SIG-M5 treated with dmso at 0.1 percent for 504 hours (cell line): ENCODE measurements at regions not wholly inside any gene's neighbourhood (a gene's known extent, or its start where the extent isn't known, plus 50 kb on each side); places are given as distances from the start of the nearest gene placed in this dataset.

Source experiments
- DNase-seq: peaks from one replicate; lab custom pipeline; 2025; ENCODE audit not compliant: unreplicated experiment; lab: John Stamatoyannopoulos, UW

DNA sequence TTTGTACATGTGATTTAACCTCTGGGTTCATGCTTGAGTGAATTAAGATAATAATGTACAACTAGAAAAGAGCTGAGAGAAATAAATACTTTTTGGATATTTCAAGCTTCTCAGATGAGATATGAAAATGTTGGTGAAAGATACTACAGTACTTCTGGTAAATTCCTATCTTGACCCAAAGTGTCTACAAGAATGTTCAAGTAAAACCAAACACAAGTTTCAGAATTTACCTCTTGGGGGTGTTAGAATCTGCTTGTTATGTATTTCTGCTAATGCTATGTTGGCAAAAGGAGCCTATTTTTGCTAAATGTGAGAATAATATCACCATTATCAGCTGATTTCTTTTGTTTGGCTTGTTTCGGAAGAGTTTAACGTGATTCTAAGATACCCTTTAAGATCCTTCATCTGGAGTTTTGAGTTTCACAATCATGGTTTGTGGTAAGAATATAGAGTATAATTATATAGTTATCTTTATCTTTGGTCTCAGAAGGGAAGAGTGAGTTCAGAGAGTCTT, 388.5 kb downstream of the LMO4 start:
- DNase-seq, result no peak

DNA sequence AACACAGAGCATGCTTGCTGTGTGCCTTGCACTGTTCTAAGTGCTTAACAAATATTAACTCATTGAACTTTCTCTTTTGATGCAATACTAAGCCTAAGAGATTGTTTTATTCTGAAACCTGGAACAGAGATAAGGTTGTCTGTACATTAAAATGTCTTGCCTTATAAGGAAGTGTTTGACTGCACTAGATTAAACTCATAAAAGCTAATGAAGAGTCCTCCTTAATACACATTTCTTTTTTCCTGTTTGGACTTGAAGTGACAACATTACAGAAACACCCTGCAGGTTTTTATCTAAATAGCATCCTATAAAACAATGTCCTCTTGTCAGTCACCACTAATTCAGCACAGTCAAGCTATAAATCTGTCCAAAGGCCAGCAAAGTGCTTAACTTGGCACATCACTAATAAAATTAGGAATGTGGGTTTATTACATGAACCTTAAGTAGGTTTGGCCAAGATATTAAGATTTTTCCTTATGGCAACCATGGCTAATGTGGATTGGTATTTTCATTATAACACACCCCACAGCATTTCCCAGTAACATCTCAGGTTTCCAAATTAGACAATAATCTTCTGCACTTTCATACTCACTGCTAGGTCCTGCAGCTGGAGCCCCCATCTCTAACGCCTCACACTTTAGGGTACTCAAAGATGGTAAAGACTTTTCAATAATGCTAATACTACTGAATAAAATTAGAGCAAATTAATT, 389.7 kb downstream of the LMO4 start:
- DNase-seq, result no peak

- no peak for DNase-seq
These were observed 391.0 kb downstream of the LMO4 start for GRCh38 chr1:87719658-87720057.

GRCh38 chr1:87720561-87720960, 391.9 kb downstream of the LMO4 start:
- no peak for DNase-seq

DNA sequence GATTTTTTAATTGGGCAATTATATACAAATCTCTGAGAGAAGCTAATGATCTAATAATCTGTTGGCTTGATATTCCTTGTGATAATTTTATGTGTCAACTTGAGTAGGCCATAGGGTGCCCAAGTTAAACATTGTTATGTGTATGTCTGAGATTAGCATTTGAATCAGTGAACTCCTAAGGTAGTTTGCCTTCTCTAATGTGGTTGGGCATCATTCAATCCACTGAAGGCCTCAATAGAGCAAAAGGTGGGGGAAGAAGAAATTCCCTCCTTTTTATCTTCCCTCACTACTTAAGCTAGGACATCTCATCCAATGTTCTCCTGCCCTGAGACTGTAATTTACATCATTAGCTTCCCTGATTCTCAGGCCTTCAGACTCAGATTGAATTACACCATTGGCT, 394.5 kb downstream of the LMO4 start:
- DNase-seq, result no peak

GRCh38 chr1:87728169-87728568, 399.5 kb downstream of the LMO4 start:
- no peak for DNase-seq

DNA sequence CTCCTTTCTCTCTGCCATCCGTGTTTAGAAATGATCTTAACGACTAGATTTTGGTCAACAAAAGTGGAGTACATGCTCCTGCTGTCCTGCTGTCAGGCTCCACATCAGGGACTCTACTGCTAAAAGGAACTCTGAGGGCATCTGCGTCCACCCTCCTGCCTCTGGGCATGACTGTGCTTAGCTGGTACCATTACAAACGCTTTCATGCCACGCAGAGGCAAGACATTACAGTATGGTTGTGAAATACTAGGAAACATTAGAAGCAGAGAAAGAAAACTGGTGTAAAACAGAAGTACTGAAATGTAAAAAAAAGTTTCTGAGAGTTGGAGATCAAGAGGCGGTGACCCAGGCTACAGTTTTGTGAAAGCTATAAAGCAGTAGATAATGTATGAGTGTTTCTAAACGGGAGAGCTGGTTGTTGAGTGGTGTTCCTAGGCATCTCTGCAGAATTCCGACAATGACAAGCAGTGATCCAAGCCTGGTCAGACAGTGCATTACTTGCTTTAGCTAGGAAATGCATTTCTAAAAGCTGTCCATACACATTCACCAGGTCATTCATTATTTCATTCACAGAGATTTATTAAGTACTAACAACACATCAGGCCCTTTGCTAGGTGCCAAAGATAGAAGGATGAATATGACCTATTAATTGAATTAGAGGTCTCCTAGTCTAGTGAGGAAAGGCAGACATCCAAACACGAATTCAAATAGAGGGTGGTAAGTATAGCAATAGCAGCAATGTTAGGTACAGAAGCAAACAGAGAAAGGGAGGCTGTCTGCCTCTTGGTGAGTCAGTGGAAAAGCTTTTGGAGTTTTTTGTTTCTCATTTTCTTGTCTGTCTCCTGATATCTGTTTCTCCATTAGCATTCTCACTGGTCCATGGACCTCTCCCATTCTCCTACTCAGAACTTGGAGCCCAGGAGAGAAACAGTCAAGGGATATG, 401.9 kb downstream of the LMO4 start:
- DNase-seq, result no peak

GRCh38 chr1:87733386-87733785, 404.7 kb downstream of the LMO4 start:
- no peak for DNase-seq

- DNase-seq, result no peak
These were observed 407.1 kb downstream of the LMO4 start for GRCh38 chr1:87735750-87736149.

- no peak for DNase-seq
These were observed 410.5 kb downstream of the LMO4 start for GRCh38 chr1:87739141-87739540.

DNA sequence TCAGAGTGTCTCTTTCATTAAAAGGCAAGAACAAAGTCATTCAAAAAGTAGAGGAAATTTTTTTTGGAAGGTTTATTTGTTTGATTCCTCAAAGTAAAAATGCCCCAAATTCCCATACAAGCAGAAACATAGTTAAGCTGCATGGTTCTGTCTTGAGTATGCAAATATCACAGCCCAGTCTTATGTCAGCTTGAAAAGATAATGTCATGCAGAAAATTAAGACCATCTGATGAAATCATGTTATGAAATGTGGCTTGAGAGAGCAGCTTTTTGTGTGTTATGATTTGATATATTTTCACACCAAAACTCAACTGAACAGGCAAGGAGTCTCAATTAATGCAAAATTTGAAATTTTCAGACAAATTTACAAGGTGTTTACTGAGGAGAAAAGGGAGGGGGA, 411.0 kb downstream of the LMO4 start:
- no peak for DNase-seq

GRCh38 chr1:87743256-87743655, 414.6 kb downstream of the LMO4 start:
- DNase-seq, result no peak

GRCh38 chr1:87744056-87744455, 415.4 kb downstream of the LMO4 start:
- DNase-seq, result no peak

- DNase-seq, result no peak
These were observed 416.1 kb downstream of the LMO4 start for GRCh38 chr1:87744763-87745162.

DNA sequence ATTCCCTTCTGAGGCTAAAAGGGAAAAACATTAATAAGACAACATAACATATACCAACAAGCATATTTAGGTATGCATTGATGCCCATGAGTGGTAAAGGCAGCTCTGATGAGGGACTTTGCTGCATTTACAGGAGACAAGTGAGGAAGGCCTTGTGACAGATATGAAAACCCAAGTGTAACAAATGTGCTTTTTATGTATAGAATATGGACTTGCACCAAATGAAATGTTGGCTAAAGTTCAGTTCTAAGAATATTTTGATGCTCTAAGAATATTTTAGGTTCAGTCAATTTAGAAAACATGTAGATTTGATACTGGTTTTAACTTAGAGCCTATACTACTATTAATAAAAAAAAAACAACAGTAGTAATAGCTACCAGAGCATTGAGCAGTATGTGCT, 424.7 kb downstream of the LMO4 start:
- DNase-seq, result no peak

GRCh38 chr1:87754139-87754538, 425.5 kb downstream of the LMO4 start:
- DNase-seq, result no peak

DNA sequence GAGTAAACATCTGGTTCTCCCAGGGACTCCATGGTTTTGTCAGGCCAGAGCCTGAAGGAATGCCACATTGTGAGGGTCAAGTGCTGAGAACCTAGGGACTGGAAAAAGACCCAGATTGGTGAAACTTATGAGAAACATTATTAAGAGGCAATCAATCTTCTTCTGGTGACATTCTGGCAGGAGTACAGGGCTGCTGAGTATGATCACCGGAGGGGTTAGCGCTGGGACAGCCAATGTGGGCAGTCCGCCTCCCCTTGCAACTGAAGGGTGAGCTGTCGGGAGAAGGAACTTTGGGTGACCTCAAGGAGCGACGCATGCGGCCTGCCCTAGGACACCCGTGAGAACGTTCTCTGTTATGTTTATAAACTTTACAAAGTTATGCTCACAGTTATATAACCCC, 429.0 kb downstream of the LMO4 start:
- DNase-seq, result no peak

DNA sequence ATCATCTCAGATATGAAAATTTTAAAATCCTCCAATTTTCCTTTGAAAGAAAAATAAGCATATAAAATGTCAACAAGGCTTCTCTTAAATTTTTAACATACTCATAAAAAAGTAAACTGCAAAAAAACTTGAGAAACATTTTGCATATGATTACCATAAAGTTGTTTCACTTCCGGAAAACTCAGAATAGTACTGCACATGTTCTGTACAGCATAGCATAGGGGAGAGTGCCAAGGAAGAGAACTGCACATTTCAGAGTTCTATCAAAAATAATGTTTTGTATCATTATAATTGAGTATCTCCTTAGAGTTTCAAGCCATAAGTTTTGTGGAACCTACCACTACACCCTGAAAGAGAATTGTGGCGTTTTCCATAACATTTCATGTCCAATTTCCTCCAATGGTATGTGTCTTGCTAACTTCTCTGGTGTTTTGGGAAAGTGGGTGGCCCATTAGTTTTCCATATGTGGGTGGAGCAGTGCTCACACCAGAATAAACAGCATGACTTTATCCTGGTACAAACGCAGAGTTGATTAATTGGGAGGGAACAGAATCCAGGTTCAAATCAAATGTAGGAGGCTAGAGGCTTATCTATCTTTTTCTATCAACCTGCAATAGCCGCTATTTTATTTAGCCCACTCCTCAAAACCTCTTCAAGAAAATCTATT, 430.9 kb downstream of the LMO4 start:
- no peak for DNase-seq

GRCh38 chr1:87760155-87760554, 431.5 kb downstream of the LMO4 start:
- DNase-seq, result no peak

DNA sequence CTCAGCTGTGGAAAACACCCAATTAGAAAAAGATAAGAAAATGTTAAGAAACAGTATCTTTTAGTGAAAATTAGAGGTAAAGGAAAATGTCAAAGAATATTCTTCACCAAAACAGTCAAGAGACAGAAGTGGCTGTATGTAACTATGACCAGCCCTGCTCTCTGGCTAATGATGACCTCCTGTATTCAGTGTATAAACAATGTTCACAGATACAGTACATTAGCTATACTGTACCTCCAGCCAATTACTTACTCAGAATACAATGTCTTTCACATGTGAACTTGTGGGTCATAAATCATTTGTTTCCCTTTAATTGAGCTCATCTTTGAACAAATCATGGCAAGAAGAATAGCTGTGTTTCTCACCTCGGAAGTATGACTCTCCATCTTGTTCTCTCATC, 432.0 kb downstream of the LMO4 start:
- DNase-seq, result no peak

- no peak for DNase-seq
These were observed 434.8 kb downstream of the LMO4 start for GRCh38 chr1:87763483-87763882.
